ENCODE measurements at regions not wholly inside any gene's neighbourhood (a gene's known extent, or its start where the extent isn't known, plus 50 kb on each side); places are given as distances from the start of the nearest gene placed in this dataset.

DNA sequence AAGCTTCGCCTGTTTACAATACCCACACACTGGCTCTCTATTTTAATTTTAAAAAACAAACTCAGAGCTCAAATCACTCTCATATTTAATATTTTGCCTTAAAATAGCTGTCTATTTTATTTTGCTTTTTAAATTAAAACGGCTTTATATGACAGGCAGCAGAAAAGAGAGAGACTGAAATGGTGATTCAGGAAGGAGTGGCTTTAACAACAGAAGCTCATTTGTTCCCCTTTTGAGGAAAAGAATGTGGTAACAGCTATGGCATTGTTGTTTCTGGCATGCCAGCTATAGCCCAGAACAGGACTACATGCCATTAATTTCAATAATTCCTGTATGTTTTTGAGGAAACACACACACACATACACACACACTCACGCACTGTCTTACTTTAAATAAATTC lies 234.2 kb upstream of the PTBP2 start:
- peaks cover 0 to 4% (median 0%) of the 10 kb centered on the region in 4 donors for H3K4me1 ChIP-seq (ENCODE audit: control insufficient read depth in 4 of 4, insufficient read depth in 4 of 4, low read length in 3 of 4)
- 81% methylated on average over 3 of the region's 3 CpGs for WGBS
- no peak for DNase-seq (ENCODE audit: low spot score)

DNA sequence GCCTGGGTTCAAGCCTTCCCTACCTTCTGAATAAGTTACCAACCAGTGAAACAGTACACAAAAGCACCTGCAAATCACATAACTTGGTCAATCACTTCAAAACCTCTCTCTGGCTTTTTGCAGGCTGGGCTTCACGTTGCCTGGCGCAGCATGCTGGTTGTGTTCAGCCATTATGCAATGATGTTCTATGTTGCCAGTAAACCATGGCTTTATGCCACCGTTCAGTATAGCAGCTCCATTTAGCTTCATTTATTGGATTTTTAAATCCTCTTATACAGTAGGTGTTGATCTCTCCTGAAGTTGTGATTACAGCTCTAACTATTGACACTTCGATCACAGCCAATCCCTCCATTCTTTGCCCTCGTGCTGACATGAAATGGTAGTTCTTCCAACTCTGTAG lies 233.6 kb upstream of the PTBP2 start:
- peaks cover 0 to 4% (median 0%) of the 10 kb centered on the region in 4 donors for H3K4me1 ChIP-seq (ENCODE audit: control insufficient read depth in 4 of 4, insufficient read depth in 4 of 4, low read length in 3 of 4)
- H3K9ac ChIP-seq (ENCODE audit: low read depth in 1 of 2, low read length in 2 of 2), result no peak overlapping the region
- no peaks in the 10 kb centered on the region for H3K9me3 ChIP-seq (ENCODE audit: control insufficient read depth in 4 of 4, low read length in 3 of 4)
- WGBS, result 64% methylated on average over 5 of the region's 5 CpGs
- no peak overlapping the region for H3K4me3 ChIP-seq (ENCODE audit: low read depth in 1 of 3, low read length in 3 of 3)
- H3K27ac ChIP-seq (ENCODE audit: low read depth in 1 of 2, low read length in 2 of 2), result no peak overlapping the region
- H3K27me3 ChIP-seq (ENCODE audit: control insufficient read depth in 4 of 4, insufficient read depth in 4 of 4, low read length in 3 of 4), result no peaks in the 10 kb centered on the region
- TF ChIP-seq, protein P1, sequence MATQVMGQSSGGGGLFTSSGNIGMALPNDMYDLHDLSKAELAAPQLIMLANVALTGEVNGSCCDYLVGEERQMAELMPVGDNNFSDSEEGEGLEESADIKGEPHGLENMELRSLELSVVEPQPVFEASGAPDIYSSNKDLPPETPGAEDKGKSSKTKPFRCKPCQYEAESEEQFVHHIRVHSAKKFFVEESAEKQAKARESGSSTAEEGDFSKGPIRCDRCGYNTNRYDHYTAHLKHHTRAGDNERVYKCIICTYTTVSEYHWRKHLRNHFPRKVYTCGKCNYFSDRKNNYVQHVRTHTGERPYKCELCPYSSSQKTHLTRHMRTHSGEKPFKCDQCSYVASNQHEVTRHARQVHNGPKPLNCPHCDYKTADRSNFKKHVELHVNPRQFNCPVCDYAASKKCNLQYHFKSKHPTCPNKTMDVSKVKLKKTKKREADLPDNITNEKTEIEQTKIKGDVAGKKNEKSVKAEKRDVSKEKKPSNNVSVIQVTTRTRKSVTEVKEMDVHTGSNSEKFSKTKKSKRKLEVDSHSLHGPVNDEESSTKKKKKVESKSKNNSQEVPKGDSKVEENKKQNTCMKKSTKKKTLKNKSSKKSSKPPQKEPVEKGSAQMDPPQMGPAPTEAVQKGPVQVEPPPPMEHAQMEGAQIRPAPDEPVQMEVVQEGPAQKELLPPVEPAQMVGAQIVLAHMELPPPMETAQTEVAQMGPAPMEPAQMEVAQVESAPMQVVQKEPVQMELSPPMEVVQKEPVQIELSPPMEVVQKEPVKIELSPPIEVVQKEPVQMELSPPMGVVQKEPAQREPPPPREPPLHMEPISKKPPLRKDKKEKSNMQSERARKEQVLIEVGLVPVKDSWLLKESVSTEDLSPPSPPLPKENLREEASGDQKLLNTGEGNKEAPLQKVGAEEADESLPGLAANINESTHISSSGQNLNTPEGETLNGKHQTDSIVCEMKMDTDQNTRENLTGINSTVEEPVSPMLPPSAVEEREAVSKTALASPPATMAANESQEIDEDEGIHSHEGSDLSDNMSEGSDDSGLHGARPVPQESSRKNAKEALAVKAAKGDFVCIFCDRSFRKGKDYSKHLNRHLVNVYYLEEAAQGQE (IDR thresholded peaks at IDR 0.05), result no peak
- TF ChIP-seq FOXA2 (IDR thresholded peaks at IDR 0.05), result no peak
- TF ChIP-seq, protein P2, sequence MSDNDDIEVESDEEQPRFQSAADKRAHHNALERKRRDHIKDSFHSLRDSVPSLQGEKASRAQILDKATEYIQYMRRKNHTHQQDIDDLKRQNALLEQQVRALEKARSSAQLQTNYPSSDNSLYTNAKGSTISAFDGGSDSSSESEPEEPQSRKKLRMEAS (IDR thresholded peaks at IDR 0.05), result no peak
- TF ChIP-seq FOXA1 (IDR thresholded peaks at IDR 0.05), result no peak
- no peak for TF ChIP-seq YY1 (IDR thresholded peaks at IDR 0.05)
- no peak for TF ChIP-seq NR2F2 (IDR thresholded peaks at IDR 0.05)
- TF ChIP-seq, protein P3, sequence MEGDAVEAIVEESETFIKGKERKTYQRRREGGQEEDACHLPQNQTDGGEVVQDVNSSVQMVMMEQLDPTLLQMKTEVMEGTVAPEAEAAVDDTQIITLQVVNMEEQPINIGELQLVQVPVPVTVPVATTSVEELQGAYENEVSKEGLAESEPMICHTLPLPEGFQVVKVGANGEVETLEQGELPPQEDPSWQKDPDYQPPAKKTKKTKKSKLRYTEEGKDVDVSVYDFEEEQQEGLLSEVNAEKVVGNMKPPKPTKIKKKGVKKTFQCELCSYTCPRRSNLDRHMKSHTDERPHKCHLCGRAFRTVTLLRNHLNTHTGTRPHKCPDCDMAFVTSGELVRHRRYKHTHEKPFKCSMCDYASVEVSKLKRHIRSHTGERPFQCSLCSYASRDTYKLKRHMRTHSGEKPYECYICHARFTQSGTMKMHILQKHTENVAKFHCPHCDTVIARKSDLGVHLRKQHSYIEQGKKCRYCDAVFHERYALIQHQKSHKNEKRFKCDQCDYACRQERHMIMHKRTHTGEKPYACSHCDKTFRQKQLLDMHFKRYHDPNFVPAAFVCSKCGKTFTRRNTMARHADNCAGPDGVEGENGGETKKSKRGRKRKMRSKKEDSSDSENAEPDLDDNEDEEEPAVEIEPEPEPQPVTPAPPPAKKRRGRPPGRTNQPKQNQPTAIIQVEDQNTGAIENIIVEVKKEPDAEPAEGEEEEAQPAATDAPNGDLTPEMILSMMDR (IDR thresholded peaks at IDR 0.05; ENCODE audit: low read depth, low read length, missing input control), result no peak
- no peak for TF ChIP-seq RXRA (IDR thresholded peaks at IDR 0.05)
- TF ChIP-seq JUND (IDR thresholded peaks at IDR 0.05), result no peak
- TF ChIP-seq, protein P4, sequence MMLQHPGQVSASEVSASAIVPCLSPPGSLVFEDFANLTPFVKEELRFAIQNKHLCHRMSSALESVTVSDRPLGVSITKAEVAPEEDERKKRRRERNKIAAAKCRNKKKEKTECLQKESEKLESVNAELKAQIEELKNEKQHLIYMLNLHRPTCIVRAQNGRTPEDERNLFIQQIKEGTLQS (IDR thresholded peaks at IDR 0.05), result no peak
- no peak for TF ChIP-seq TAF1 (conservative IDR thresholded peaks at IDR 0.05)
- no peak for TF ChIP-seq HNF4G (IDR thresholded peaks at IDR 0.05)
- no peak for TF ChIP-seq HNF4A (conservative IDR thresholded peaks at IDR 0.05)
- no peak for TF ChIP-seq GABPA (IDR thresholded peaks at IDR 0.05 in 1 of 2, conservative IDR thresholded peaks at IDR 0.05 in 1 of 2)
- TF ChIP-seq, protein P5, sequence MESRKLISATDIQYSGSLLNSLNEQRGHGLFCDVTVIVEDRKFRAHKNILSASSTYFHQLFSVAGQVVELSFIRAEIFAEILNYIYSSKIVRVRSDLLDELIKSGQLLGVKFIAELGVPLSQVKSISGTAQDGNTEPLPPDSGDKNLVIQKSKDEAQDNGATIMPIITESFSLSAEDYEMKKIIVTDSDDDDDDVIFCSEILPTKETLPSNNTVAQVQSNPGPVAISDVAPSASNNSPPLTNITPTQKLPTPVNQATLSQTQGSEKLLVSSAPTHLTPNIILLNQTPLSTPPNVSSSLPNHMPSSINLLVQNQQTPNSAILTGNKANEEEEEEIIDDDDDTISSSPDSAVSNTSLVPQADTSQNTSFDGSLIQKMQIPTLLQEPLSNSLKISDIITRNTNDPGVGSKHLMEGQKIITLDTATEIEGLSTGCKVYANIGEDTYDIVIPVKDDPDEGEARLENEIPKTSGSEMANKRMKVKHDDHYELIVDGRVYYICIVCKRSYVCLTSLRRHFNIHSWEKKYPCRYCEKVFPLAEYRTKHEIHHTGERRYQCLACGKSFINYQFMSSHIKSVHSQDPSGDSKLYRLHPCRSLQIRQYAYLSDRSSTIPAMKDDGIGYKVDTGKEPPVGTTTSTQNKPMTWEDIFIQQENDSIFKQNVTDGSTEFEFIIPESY (IDR thresholded peaks at IDR 0.05), result no peak
- no peak for DNase-seq (ENCODE audit: low spot score)
- H3K36me3 ChIP-seq (ENCODE audit: control insufficient read depth in 4 of 4, insufficient read depth in 3 of 4, low read depth in 1 of 4, low read length in 3 of 4), result no peaks in the 10 kb centered on the region

More for the DNA sequence above, 234.2 kb upstream of the PTBP2 start:
- Histone ChIP-seq H3K27ac (ENCODE audit: low read depth in 1 of 2, low read length in 2 of 2) (no peak overlapping the region), H3K36me3 (ENCODE audit: control insufficient read depth in 4 of 4, insufficient read depth in 3 of 4, low read depth in 1 of 4, low read length in 3 of 4) (no peaks in the 10 kb centered on the region), H3K9ac (ENCODE audit: low read depth in 1 of 2, low read length in 2 of 2) (no peak overlapping the region), H3K27me3 (ENCODE audit: control insufficient read depth in 4 of 4, insufficient read depth in 4 of 4, low read length in 3 of 4) (no peaks in the 10 kb centered on the region), H3K9me3 (ENCODE audit: control insufficient read depth in 4 of 4, low read length in 3 of 4) (no peaks in the 10 kb centered on the region), H3K4me3 (ENCODE audit: low read depth in 1 of 3, low read length in 3 of 3) (no peak overlapping the region)
- TF ChIP-seq, protein P3 (IDR thresholded peaks at IDR 0.05; ENCODE audit: low read depth, low read length, missing input control), result no peak
- TF ChIP-seq FOXA1 (IDR thresholded peaks at IDR 0.05) (no peak), HNF4G (IDR thresholded peaks at IDR 0.05) (no peak), GABPA (IDR thresholded peaks at IDR 0.05 in 1 of 2, conservative IDR thresholded peaks at IDR 0.05 in 1 of 2) (no peak), JUND (IDR thresholded peaks at IDR 0.05) (no peak), SP1 (IDR thresholded peaks at IDR 0.05) (no peak), FOXA2 (IDR thresholded peaks at IDR 0.05) (no peak)
- TF ChIP-seq, protein P2 (IDR thresholded peaks at IDR 0.05), result no peak

Measured in liver (tissue), 8 donors.